OCI-LY7 (cell line): ENCODE measurements at regions not wholly inside any gene's neighbourhood (a gene's known extent, or its start where the extent isn't known, plus 50 kb on each side); places are given as distances from the start of the nearest gene placed in this dataset.

Source experiments
- BruUV-seq: library from RNA; stranded (reverse); fragments of 400-500 nt; replicated peaks from 2 replicates; lab custom pipeline; 2021; lab: Mats Ljungman, UMichigan
- CTCF ChIA-PET: fragments of 300-600 bp; sonication (Branson Sonifier 250); formaldehyde crosslinking; loops from one replicate; lab custom pipeline; 2022; ENCODE audit warnings: antibody characterized with exemption; ENCODE audit not compliant: unreplicated experiment; lab: Charles Lee
- POLR2A ChIA-PET: fragments of 300-600 bp; sonication (Branson Sonifier 250); formaldehyde crosslinking; loops from one replicate; lab custom pipeline; 2022; ENCODE audit warnings: antibody characterized with exemption; lab: Charles Lee
- DNase-seq: peaks from one replicate; pipeline ENCODE4 v3.0.0-alpha.2; 2015; ENCODE audit warnings: low spot score
- H2AFZ ChIP-seq: fragments of 200-600 bp; sonication (generic), shearing (Covaris generic); 2 replicates; pipeline ENCODE4 v1.6.1; 2014; ENCODE audit warnings: mild to moderate bottlenecking, antibody characterized with exemption, low read length, moderate library complexity
- H3K27ac ChIP-seq: fragments of 200-600 bp; sonication (generic); 2 replicates; pipeline ENCODE4 v1.5.1; 2014; ENCODE audit warnings: mixed run types, low read depth, mild to moderate bottlenecking, moderate library complexity, low read length, inconsistent platforms; ENCODE audit not compliant: poor library complexity, severe bottlenecking
- H3K36me3 ChIP-seq: fragments of 200-600 bp; sonication (generic); 2 replicates; pipeline ENCODE4 v1.6.1; 2014; ENCODE audit warnings: mild to moderate bottlenecking, antibody characterized with exemption, low read length, moderate library complexity, mixed read lengths; ENCODE audit not compliant: insufficient read depth
- H3K4me1 ChIP-seq: fragments of 200-600 bp; sonication (generic); 2 replicates; pipeline ENCODE4 v1.5.1; 2014; ENCODE audit warnings: mild to moderate bottlenecking, low read length; ENCODE audit not compliant: insufficient read depth, poor library complexity, severe bottlenecking
- H3K4me2 ChIP-seq: fragments of 200-600 bp; sonication (generic); 2 replicates; pipeline ENCODE4 v1.6.1; 2014; ENCODE audit warnings: mild to moderate bottlenecking, low read length
- H3K4me3 ChIP-seq: fragments of 200-600 bp; sonication (generic); 2 replicates; pipeline ENCODE4 v1.5.1; 2014; ENCODE audit warnings: mild to moderate bottlenecking, low read depth, low read length; ENCODE audit not compliant: poor library complexity, severe bottlenecking
- H3K79me2 ChIP-seq: fragments of 200-600 bp; sonication (generic); 2 replicates; pipeline ENCODE4 v1.6.1; 2016; ENCODE audit warnings: low read depth, mild to moderate bottlenecking, low read length, moderate library complexity, mixed read lengths; ENCODE audit not compliant: insufficient read depth
- H3K9me2 ChIP-seq: fragments of 200-600 bp; sonication (generic); 2 replicates; pipeline ENCODE4 v1.6.1; 2016; ENCODE audit warnings: mild to moderate bottlenecking, low read length, mixed read lengths; ENCODE audit not compliant: insufficient read depth
- H3K9me3 ChIP-seq: fragments of 200-600 bp; sonication (generic); 2 replicates; pipeline ENCODE4 v1.6.1; 2014; ENCODE audit warnings: mild to moderate bottlenecking, mixed run types, low read length, mixed read lengths
- H4K20me1 ChIP-seq: fragments of 200-600 bp; sonication (generic); 2 replicates; pipeline ENCODE4 v1.6.1; 2014; ENCODE audit warnings: mild to moderate bottlenecking, antibody characterized with exemption, low read length, moderate library complexity, mixed read lengths; ENCODE audit not compliant: insufficient read depth
- EZH2phosphoT487 ChIP-seq: fragments of 200-600 bp; sonication (generic); IDR thresholded peaks from 2 replicates; pipeline ENCODE4 v1.6.1; 2018; ENCODE audit warnings: low read depth, borderline replicate concordance, mild to moderate bottlenecking, mixed run types, antibody characterized with exemption, low read length, moderate library complexity, mixed read lengths
- intact Hi-C: fragments of 100-400 bp; cut with micrococcal nuclease; formaldehyde crosslinking; loops from one replicate; pipeline ENCODE4 v1.10.0; 2022; ENCODE audit not compliant: unreplicated experiment
- TF ChIP-seq, protein P1 (sequence below): fragments of 200-600 bp; sonication (generic); conservative IDR thresholded peaks from 2 replicates; pipeline ENCODE4 v1.5.1; 2014; ENCODE audit warnings: mild to moderate bottlenecking, antibody characterized with exemption, low read length, moderate library complexity, mixed read lengths

GRCh38 chr5:40045429-40045828, 620.6 kb upstream of the DAB2 start:
- BruUV-seq = no TSS peak
- Histone ChIP-seq H3K4me3 (no peak overlapping the region), H3K9me3 (no peaks in the 10 kb centered on the region), H4K20me1 (no peaks in the 10 kb centered on the region), H3K4me2 (no peak overlapping the region; the same call in 1 of the 2 replicates), H3K79me2 (no peaks in the 10 kb centered on the region), H3K4me1 (peaks cover 12% of the 10 kb centered on the region), H3K27ac (no peak overlapping the region), H2AFZ (no peak overlapping the region), H3K36me3 (no peaks in the 10 kb centered on the region), H3K9me2 (no peaks in the 10 kb centered on the region)
- ChIA-PET CTCF (interaction anchor here (1.3 kb wide), 1 partner anchor 12 kb away, joined by 3 read pairs; no protein-coding TSS in a partner anchor), POLR2A (interaction anchor here (0.7 to 2.0 kb wide), 2 partner anchors 9 to 21 kb away, joined by 3 to 6 read pairs; no protein-coding TSS in a partner anchor)
- TF ChIP-seq, protein P1, sequence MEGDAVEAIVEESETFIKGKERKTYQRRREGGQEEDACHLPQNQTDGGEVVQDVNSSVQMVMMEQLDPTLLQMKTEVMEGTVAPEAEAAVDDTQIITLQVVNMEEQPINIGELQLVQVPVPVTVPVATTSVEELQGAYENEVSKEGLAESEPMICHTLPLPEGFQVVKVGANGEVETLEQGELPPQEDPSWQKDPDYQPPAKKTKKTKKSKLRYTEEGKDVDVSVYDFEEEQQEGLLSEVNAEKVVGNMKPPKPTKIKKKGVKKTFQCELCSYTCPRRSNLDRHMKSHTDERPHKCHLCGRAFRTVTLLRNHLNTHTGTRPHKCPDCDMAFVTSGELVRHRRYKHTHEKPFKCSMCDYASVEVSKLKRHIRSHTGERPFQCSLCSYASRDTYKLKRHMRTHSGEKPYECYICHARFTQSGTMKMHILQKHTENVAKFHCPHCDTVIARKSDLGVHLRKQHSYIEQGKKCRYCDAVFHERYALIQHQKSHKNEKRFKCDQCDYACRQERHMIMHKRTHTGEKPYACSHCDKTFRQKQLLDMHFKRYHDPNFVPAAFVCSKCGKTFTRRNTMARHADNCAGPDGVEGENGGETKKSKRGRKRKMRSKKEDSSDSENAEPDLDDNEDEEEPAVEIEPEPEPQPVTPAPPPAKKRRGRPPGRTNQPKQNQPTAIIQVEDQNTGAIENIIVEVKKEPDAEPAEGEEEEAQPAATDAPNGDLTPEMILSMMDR = no peak
- no peak for TF ChIP-seq EZH2phosphoT487
- intact Hi-C loops = no loop called here
- DNase-seq = no peak

DNA sequence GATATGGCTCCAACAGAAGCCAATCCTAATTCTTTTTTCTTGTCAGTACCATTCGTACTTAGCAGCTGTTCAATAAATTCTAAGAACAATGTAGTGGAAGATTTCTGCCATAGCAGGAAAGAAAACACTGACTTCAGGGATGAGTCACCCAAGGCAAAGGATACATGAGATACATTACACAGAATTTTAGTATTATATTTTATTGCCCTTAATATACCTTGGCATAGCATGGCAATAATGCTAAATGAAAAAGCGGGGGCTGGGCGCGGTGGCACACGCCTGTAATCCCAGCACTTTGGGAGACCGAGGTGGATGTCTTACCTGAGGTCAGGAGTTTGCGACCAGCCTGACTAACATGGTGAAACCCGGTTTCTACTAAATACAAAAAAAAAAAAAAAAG, 619.1 kb upstream of the DAB2 start:
- intact Hi-C loops = no loop called here
- DNase-seq = no peak
- Histone ChIP-seq H4K20me1 (no peaks in the 10 kb centered on the region), H3K4me1 (peaks cover 12% of the 10 kb centered on the region), H3K79me2 (no peaks in the 10 kb centered on the region), H3K9me3 (no peaks in the 10 kb centered on the region), H3K27ac (no peak overlapping the region), H3K4me2 (no peak overlapping the region), H3K9me2 (no peaks in the 10 kb centered on the region), H3K4me3 (no peak overlapping the region), H2AFZ (no peak overlapping the region), H3K36me3 (no peaks in the 10 kb centered on the region)
- BruUV-seq = no TSS peak
- CTCF ChIA-PET = no interaction called here
- TF ChIP-seq EZH2phosphoT487 = no peak
- TF ChIP-seq, protein P1 = no peak
- POLR2A ChIA-PET = interaction anchor here (0.6 kb wide), 1 partner anchor 179 kb away, joined by 8 read pairs; no protein-coding TSS in a partner anchor

DNA sequence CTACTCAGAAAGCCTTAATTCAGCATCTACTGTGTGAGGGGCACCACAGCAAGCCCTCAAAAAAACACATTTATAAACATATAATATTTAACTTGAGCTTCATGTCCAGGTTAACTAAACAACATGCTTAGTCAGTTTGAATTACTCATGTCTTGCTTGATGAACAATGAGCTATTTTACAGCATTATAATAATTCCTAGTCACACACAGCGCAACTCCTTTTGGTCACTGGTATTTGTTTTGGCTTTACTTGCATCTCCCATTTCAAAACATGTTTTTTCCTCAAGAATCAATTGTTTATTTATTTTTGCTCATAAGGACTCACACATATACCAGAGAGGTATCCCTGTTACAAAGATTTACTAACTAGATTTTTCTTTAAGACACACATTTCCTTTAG, 616.7 kb upstream of the DAB2 start:
- no peak overlapping the region for H3K27ac ChIP-seq
- H2AFZ ChIP-seq = no peak overlapping the region
- ChIA-PET POLR2A (interaction anchor here (0.6 kb wide), 1 partner anchor 506 kb away, joined by 3 read pairs; no protein-coding TSS in a partner anchor), CTCF (interaction anchor here (0.9 kb wide), 1 partner anchor 12 kb away, joined by 3 read pairs; no protein-coding TSS in a partner anchor)
- no peaks in the 10 kb centered on the region for H3K9me2 ChIP-seq
- BruUV-seq = no TSS peak
- H4K20me1 ChIP-seq = no peaks in the 10 kb centered on the region
- intact Hi-C loops = no loop called here
- no peaks in the 10 kb centered on the region for H3K36me3 ChIP-seq
- H3K79me2 ChIP-seq = no peaks in the 10 kb centered on the region
- TF ChIP-seq EZH2phosphoT487 = no peak
- TF ChIP-seq, protein P1 = no peak
- no peak overlapping the region for H3K4me3 ChIP-seq
- DNase-seq = no peak
- peaks cover 12% of the 10 kb centered on the region for H3K4me1 ChIP-seq
- no peaks in the 10 kb centered on the region for H3K9me3 ChIP-seq
- H3K4me2 ChIP-seq = no peak overlapping the region
